Endodermal cell (in vitro differentiated cells): ENCODE measurements at regions not wholly inside any gene's neighbourhood (a gene's known extent, or its start where the extent isn't known, plus 50 kb on each side); places are given as distances from the start of the nearest gene placed in this dataset.

Experiments used
- DNase-seq: peaks from one replicate; pipeline ENCODE4 v3.0.0-alpha.2; 2017
- H3K27ac ChIP-seq: 2 replicates; pipeline ENCODE4 v1.5.1; 2013; ENCODE audit warnings: mild to moderate bottlenecking, low read depth, low read length, moderate library complexity
- H3K27me3 ChIP-seq: 2 replicates; pipeline ENCODE4 v1.6.1; 2013; ENCODE audit warnings: mild to moderate bottlenecking, low read length, moderate library complexity; ENCODE audit not compliant: insufficient read depth, control insufficient read depth, poor library complexity, severe bottlenecking
- H3K36me3 ChIP-seq: 2 replicates; pipeline ENCODE4 v1.7.0; 2013; ENCODE audit warnings: mild to moderate bottlenecking, low read length, moderate library complexity; ENCODE audit not compliant: control insufficient read depth, insufficient read depth
- H3K4me1 ChIP-seq: one replicate; pipeline ENCODE4 v1.7.0; 2013; ENCODE audit warnings: low read length; ENCODE audit not compliant: control insufficient read depth, insufficient read depth
- H3K4me3 ChIP-seq: 2 replicates; pipeline ENCODE4 v1.5.1; 2013; ENCODE audit warnings: mild to moderate bottlenecking, low read length, moderate library complexity
- H3K9ac ChIP-seq: 2 replicates; pipeline ENCODE4 v1.6.1; 2013; ENCODE audit warnings: mild to moderate bottlenecking, low read length, moderate library complexity; ENCODE audit not compliant: poor library complexity, severe bottlenecking; ENCODE audit errors: extremely low read depth
- H3K9me3 ChIP-seq: 2 replicates; pipeline ENCODE4 v1.6.1; 2013; ENCODE audit warnings: mild to moderate bottlenecking, low read length, moderate library complexity; ENCODE audit not compliant: control insufficient read depth
- H3K27ac Mint-ChIP-seq: 2 replicates; pipeline ENCODE4 v1.8.0; 2020; ENCODE audit warnings: mixed read lengths
- H3K27me3 Mint-ChIP-seq: 2 replicates; pipeline ENCODE4 v1.8.0; 2021; ENCODE audit warnings: mild to moderate bottlenecking, mixed read lengths; ENCODE audit not compliant: insufficient read depth
- H3K36me3 Mint-ChIP-seq: 2 replicates; pipeline ENCODE4 v1.8.0; 2020; ENCODE audit warnings: low read depth, mixed read lengths
- H3K4me1 Mint-ChIP-seq: 2 replicates; pipeline ENCODE4 v1.8.0; 2020; ENCODE audit warnings: mixed read lengths
- H3K4me3 Mint-ChIP-seq: 2 replicates; pipeline ENCODE4 v1.8.0; 2020; ENCODE audit warnings: mild to moderate bottlenecking, moderate library complexity, mixed read lengths
- H3K9me3 Mint-ChIP-seq: 2 replicates; pipeline ENCODE4 v1.8.0; 2020; ENCODE audit warnings: mild to moderate bottlenecking, mixed read lengths
- WGBS, 2 experiments: methylation state at CpG; one replicate each; pipeline versions ENCODE4 v1.1.5 to v1.1.7; 2013; ENCODE audit warnings: missing lambda C conversion rate in 2 of 2, mixed read lengths in 1 of 2; ENCODE audit not compliant: insufficient coverage in 1 of 2, insufficient read length in 1 of 2; 5-methylcytosine and 5-hydroxymethylcytosine counted together
- TF ChIP-seq, protein P1 (sequence below): fragments of 200-600 bp; sonication (generic); conservative IDR thresholded peaks from 2 replicates; pipeline ENCODE4 v1.5.0; 2021; ENCODE audit warnings: antibody characterized with exemption, mild to moderate bottlenecking

DNA sequence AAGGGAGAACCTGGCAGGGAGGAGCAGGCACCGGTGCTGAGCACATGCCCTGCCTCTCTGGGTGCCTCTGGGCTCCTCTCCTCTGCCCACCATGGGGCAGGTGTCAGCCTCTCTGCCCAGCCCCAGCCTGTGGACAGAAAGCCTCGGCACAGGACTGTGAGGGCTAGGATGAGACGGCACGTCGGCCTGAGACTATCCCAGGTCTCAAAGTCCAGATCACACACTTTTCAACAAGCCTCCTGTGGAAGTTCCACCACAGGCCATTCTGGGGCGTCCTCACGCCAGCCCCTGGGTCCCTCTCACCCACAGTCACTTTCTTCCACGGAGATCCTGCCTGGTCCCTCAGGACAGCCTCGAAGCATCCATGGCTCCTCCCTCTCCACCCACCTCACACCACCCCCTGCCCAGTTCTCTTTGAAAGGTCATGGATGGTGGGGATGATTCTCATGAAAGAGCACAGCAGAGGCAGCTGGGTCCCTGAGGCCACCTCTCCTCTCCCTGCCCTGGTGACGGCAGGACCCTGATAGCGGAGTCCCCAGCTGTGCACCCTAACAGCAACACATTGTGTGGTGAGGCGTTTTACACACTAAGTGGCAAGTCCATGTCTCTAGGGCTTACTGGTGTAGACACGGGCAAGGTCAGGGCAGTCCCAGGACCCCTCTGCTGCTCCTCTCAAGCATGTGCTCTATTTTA, 569.4 kb upstream of the SALL3 start:
- Mint-ChIP-seq H3K4me3 (no peak overlapping the region), H3K36me3 (no peaks in the 10 kb centered on the region), H3K4me1 (no peaks in the 10 kb centered on the region), H3K27me3 (no peaks in the 10 kb centered on the region), H3K27ac (no peak overlapping the region), H3K9me3 (no peaks in the 10 kb centered on the region)
- TF ChIP-seq, protein P1, sequence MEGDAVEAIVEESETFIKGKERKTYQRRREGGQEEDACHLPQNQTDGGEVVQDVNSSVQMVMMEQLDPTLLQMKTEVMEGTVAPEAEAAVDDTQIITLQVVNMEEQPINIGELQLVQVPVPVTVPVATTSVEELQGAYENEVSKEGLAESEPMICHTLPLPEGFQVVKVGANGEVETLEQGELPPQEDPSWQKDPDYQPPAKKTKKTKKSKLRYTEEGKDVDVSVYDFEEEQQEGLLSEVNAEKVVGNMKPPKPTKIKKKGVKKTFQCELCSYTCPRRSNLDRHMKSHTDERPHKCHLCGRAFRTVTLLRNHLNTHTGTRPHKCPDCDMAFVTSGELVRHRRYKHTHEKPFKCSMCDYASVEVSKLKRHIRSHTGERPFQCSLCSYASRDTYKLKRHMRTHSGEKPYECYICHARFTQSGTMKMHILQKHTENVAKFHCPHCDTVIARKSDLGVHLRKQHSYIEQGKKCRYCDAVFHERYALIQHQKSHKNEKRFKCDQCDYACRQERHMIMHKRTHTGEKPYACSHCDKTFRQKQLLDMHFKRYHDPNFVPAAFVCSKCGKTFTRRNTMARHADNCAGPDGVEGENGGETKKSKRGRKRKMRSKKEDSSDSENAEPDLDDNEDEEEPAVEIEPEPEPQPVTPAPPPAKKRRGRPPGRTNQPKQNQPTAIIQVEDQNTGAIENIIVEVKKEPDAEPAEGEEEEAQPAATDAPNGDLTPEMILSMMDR: no peak
- no peak overlapping the region for H3K4me3 ChIP-seq
- WGBS, 2 experiments: 90 to 97% methylated on average over 8 to 13 of the region's 13 CpGs
- H3K9me3 ChIP-seq: no peaks in the 10 kb centered on the region
- no peaks in the 10 kb centered on the region for H3K4me1 ChIP-seq
- DNase-seq: no peak
- no peak overlapping the region for H3K9ac ChIP-seq
- no peaks in the 10 kb centered on the region for H3K36me3 ChIP-seq
- H3K27ac ChIP-seq: no peak overlapping the region
- no peaks in the 10 kb centered on the region for H3K27me3 ChIP-seq

DNA sequence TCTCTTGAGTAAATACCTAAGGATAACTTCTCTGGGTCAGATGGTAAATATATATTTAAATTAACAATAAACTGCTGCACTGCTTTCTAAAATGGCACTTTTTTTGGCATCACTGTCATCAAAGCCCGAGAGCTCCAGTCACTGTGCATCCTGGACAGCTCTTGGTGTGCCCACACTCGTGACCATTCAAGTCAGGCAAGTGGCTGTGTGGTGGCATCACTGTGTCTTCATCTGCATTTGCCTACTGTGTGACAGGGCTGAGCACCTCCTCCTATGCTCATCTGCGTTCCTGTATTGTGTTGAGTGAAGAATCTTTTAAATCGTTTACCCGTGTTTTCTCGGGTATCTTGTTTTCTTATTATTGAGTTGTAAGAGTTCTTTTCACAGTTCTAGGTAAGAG, 568.1 kb upstream of the SALL3 start:
- H3K36me3 ChIP-seq: no peaks in the 10 kb centered on the region
- WGBS, 2 experiments: 85 to 94% methylated on average over 2 to 6 of the region's 6 CpGs
- no peaks in the 10 kb centered on the region for H3K36me3 Mint-ChIP-seq
- no peak overlapping the region for H3K27ac ChIP-seq
- H3K4me1 ChIP-seq: no peaks in the 10 kb centered on the region
- H3K27ac Mint-ChIP-seq: no peak overlapping the region
- H3K9me3 ChIP-seq: no peaks in the 10 kb centered on the region
- no peaks in the 10 kb centered on the region for H3K27me3 Mint-ChIP-seq
- TF ChIP-seq, protein P1: no peak
- no peak for DNase-seq
- no peak overlapping the region for H3K9ac ChIP-seq
- H3K27me3 ChIP-seq: no peaks in the 10 kb centered on the region
- no peak overlapping the region for H3K4me3 Mint-ChIP-seq
- no peaks in the 10 kb centered on the region for H3K4me1 Mint-ChIP-seq
- no peak overlapping the region for H3K4me3 ChIP-seq
- no peaks in the 10 kb centered on the region for H3K9me3 Mint-ChIP-seq

DNA sequence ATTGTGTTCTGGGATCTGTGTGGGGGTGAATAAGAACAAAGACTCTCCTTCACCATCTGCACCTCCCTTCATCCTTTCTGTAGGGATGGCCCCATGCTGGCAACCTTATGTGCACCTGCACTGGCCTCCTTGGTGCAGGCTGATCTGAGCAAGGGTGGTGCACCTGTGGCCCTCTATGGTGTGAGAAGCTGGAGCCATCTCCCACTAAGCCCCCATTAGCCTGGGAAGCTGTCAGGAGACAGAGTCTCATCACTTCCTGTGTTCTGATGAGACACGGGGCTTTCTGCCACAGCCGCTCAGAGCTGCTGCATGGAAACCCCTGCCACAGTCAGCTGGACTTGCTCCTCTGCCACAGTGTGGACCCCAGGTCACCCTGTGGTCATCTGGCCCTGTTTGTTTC, 565.3 kb upstream of the SALL3 start:
- H3K36me3 ChIP-seq: no peaks in the 10 kb centered on the region
- H3K27me3 Mint-ChIP-seq: no peaks in the 10 kb centered on the region
- no peaks in the 10 kb centered on the region for H3K9me3 Mint-ChIP-seq
- no peak for DNase-seq
- H3K4me3 ChIP-seq: no peak overlapping the region
- H3K4me3 Mint-ChIP-seq: no peak overlapping the region
- H3K27me3 ChIP-seq: no peaks in the 10 kb centered on the region
- no peak overlapping the region for H3K27ac ChIP-seq
- TF ChIP-seq, protein P1: no peak
- H3K9ac ChIP-seq: no peak overlapping the region
- H3K4me1 ChIP-seq: no peaks in the 10 kb centered on the region
- no peaks in the 10 kb centered on the region for H3K36me3 Mint-ChIP-seq
- WGBS, 2 experiments: 83 to 92% methylated on average over 1 to 2 of the region's 2 CpGs
- no peaks in the 10 kb centered on the region for H3K4me1 Mint-ChIP-seq
- H3K27ac Mint-ChIP-seq: no peak overlapping the region
- H3K9me3 ChIP-seq: no peaks in the 10 kb centered on the region
